ENCODE measurements at regions not wholly inside any gene's neighbourhood (a gene's known extent, or its start where the extent isn't known, plus 50 kb on each side); places are given as distances from the start of the nearest gene placed in this dataset.
"Not testable (repeated sequence)": the region's sequence is repeated elsewhere in the genome, so short reads cannot be mapped to it uniquely, and the experiment has no call there.

DNA sequence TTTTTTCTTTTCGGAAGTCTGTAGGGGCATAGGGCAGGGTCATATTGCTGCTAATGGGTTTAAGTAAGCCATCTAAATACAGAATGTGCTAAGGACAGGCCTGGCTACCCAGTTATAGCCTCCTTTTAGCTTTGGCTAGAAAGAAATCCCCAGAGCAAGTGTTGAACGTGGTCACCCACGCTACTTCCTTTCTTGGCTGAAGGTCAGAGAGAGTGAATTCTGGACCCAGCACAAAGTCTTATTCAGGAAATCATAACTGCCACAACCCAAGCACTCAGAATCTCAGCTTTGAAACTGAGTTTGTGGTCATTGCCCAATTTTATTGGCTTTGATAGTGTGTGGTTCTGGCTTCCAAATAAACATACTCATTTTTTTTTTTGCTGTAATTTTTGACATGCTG is 542.1 kb upstream of the ATP2B1 start:
- DNase-seq: no peak

DNA sequence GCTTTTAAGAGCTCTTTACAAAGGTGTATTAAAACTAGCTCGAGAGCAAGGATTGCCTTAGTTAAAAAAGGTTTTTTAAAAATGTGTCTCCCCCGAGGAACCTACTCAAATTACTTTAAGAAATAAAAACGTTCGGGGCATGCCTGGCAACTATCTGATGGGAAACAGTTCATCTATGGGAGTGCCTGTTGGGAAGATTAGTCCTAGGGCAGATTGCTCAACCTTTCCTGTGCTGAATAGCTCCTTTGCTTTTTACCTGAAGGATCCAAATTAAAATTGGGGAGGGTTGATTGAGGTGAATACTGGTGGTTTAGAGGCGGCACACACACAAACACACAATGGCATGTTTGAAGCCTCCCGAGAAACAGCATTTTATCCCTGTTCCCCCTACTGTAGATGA is 541.4 kb upstream of the ATP2B1 start:
- DNase-seq: no peak

DNA sequence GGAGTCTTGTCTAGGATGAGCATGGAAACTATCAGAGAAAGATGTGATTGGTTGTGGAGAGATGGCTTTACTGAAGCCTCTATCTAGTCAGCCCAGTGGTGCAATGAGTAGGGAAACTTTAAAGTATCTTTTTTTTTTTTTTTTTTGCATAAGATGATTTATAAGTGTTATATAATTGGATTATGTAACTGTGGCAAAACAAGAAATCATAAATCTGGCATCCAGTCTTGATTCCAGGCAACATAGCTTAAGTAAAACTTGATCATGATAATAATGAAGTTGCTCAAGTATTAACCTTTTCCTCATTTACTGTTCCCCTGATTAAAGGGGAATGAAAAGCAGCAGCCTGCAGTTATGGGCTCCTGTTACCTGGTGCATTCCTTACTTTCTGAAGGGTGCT is 538.0 kb upstream of the ATP2B1 start:
- DNase-seq: no peak

DNA sequence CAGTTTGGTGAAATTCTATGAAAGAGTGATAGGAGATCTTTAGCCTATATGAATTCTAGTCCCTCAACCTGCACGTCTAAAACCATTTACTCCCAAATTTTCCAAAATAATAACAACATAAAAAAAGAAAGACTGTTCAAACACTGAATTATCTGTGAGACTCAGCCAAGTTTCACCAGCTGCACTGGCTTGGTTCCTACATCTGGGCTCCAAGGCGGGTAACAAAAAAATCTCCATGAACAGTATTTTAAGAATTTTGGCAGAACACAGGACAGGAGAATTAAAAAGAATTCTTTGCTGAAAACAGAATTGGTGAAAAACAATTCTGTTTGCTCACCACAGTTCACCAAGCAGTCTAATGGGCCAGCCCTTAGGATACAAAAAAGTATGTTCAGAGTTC is 536.8 kb upstream of the ATP2B1 start:
- no peak for DNase-seq

DNA sequence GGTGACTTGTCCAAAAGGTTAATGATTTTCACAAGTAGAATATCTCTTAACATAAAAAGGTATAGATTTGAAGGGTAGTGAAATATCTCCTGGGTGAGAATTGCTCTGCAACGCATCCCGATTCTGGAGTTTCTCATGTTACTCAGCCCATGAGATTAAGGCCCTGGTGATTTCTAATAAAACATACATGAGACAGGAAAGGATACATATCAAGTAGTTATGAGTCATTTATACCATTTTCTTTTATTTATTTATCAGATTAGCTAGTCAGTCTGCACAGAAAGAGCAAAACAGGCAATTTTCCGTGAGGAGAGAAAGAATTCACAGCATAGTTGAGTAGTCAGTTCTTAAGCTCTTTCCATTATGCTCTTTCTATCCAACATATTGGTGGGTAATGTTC is 535.6 kb upstream of the ATP2B1 start:
- no peak for DNase-seq

DNA sequence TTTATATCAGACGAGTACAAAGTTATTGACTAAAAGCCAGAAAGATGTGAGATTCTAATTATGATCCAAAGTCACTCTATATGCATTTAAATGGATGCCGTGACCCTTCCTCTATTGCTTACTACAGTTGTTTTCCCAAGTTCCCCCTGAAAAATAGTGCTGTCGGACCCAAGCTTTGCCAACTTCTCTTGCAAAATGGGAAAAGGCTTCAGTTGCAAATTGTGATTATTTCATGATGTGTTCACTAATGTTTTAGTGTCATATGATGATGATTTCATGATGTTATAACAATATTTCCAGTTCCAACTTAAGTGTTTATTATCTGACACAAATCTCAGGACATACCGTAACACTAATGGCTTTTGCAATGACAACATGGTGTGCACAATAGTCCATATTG is 534.6 kb upstream of the ATP2B1 start:
- DNase-seq: no peak

DNA sequence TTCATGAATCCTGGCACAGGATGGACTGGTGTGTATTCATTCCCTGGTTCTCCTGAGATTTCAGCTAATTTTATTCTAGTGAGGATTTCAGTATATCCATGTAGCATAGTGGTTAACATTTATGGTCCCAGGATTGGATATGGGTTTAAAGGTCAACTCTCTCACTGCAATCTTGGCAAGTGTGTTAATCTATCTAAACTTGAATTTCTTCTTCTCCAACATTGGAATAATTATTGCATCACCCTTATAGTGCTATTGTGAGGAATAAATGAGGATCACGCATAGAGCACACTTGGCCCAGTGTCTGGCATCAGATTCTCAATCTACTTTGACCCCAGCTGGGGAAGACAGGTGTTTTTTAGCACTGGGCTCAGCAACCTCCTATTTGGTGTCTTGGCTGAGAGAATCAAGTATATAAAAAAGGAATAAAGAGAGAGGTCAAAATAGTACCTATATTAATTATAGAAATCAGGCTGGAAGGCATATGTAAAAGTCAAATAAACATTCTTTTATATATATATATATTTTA is 531.2 kb upstream of the ATP2B1 start:
- DNase-seq: no peak

DNA sequence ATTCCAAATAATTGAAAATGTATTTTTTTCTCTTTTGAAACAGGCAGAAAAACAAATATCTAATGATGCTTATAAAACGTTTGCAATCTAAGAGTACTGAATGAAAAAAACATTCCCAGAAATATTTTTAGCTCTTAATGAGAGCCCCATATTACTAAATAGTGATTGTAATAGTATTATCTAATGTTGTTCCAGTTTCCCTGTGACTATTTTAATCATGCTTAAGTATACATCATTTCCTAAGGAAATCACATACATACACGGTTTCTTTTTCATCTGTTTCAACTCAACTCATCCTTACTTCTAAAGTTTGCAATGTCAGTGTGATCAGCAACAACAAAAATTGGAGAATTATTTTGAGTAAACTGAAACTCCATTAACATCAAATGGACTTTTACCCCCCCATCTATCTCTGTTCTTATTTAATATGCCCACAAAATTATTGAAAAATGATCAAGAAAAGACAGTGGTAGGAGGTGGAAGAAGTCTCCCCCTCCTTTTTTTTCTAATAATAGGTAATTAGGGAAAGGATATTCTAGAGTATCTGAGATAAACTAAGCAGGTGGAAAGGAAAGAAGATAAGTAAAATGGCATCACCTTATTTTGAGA is 530.1 kb upstream of the ATP2B1 start:
- no peak for DNase-seq

DNA sequence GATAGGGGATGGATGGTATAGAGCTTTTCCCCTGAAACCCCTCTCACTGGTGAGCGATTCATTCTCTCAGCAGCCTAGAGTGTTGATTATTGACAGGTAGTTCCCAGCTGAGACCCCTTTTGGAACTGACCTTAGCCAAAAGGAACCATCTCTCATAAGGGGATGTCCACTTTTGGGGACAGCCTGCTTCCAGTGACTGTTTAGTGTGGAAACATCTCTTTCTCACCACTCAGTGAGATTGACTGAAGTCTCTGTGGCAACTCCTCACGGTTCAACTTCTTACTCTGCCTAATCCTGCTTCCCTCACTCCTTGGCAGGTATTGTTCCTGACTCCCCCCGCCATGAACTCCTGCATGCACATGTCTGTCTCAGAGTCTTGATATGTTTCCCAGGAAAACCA is 529.2 kb upstream of the ATP2B1 start:
- DNase-seq: no peak

DNA sequence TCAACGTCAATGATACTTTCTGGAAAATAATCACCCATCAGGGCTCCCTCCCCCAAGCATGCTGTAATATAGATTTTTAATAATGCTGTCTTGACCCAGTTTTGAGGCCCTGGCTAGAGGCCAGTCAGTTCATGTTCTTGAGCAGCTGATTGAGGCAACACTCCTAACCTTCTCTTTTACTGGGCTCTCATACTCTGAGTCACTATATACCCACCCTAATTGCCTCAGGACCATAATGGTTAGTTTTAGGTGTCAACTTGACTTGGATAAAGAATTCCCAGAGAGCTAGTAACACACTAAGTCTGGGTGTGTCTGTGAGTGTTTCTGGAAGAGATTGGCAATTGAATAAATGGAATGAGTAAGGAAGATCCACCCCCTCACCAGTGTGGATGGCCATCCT is 527.0 kb upstream of the ATP2B1 start:
- no peak for DNase-seq

DNA sequence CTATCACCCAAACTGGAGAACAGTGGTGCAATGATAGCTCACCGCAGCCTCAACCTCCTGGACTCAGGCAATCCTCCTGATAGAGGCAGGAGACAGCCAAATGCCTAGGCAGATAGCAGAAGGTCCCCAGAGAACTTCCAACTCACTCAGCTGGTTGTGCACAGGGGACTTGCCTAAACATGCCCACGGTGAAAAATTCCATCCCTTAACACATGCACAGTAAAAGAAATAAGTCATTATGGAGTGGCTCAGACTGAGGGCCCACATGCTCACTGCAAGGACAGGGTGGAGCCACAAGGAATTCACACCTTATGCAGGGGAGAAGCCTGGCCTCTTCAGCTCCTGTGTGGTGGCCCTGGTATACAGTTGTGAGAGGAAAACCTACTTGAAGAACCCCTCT is 525.8 kb upstream of the ATP2B1 start:
- DNase-seq: no peak

DNA sequence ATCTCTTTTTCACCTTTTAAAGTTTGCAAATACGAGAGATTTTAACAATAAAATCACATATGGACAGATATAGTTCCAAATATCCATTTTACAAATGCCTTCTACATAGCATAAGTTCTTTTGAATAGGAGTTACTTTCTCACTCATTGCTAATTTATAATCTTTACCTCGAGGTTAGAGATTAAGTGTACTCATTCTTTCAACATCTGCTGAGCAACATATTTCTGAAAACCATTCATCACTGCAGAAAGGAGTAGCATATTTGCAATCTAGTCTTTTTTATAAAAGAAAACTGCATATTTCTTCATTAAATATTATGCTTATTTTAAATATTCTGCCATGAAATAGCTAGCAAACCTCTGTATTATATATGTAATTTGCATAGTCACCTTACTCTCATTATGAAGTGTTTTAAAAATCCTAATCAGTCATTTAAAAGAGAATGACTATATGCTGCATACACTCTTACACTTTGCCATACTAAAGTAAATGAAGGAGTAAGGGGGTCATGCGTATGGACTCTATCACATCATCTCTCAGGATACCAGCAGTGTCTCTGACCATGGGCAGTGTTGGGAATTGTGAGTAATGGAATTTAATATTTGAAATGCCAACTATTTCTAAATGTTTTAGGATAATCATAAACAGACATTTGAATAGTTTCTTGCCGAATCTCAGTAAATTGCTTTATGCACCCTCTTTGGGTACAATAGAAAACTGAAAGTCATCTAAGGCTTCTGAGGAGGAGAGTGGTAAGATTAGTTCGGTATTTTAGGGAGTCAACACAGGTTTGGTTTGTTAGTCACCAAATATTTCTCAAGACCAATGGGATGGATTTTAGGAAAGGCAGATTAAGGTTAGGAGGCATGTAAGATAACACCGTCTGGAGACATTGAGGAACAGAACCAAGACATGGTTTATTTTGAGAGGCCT is 524.8 kb upstream of the ATP2B1 start:
- DNase-seq: no peak

DNA sequence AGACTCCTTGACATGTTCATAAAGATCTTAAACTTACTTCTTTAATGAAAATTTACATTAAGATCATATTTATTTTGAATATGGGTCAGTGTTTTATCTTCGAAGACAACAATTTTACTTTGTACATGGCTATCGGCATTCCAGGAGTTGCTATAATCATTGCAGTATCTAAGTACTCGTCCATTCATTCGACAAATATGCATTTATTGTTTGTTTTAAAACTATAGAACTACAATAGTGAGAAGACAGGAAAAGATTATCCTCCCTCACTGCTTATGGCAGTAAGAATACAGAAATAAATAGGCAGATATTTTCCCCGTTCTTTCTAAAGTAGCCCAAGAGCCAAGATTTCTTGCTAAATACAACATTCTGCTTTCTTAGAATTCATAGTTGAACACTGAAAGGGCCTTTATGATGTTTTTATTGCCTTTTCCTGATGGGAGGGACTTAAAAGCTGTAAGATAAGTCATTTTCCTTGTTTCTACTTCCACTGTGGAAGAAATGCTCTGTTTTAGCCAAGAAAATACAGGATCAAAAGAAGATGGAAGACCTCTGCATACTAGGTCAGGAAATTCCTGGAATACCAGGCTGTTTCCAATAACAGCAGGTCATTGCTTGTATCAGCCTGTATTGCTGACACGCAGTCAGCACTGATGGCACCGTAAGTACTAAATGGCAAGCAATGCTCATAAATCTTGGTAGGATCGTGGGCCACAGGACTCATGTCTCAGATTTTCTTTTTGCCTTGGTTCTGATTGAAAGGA is 521.0 kb upstream of the ATP2B1 start:
- no peak for DNase-seq

DNA sequence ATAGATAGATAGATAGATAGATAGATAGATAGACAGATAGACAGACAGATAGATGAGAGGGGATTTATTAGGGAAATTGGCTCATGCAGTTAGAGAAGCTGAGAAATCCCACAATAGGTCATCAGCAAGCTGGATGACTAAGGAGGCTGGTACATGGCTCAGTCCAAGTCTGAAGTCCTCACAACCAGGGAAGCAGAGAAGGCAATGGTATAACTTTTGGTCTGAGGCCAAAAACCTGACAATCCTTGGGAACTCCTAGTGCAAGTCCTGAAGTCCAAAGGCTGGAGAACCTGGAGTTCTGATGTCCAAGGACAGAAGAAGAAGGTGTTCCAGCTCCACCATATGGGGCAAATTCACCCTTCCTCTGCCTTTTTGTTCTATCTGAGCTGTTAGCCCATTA is 517.6 kb upstream of the ATP2B1 start:
- DNase-seq: no peak

DNA sequence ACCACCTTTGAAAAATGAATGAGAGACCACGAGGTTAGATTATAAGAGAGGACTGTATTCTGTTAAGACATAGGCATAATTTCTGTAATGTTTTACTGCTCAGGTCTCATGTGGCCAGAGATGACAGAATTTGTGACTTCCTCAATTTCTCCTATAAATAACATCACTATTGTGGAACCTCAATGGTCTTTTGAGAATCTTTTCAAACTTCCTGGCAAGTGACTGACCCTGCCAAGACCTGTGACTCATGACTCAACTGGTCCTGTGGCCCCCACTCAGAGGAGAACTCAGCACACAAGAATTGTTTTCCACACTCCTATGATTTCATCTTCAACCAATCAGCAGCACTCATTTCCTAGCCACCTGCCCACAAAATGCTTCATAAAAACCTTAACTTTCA is 508.2 kb upstream of the ATP2B1 start:
- no peak for DNase-seq

DNA sequence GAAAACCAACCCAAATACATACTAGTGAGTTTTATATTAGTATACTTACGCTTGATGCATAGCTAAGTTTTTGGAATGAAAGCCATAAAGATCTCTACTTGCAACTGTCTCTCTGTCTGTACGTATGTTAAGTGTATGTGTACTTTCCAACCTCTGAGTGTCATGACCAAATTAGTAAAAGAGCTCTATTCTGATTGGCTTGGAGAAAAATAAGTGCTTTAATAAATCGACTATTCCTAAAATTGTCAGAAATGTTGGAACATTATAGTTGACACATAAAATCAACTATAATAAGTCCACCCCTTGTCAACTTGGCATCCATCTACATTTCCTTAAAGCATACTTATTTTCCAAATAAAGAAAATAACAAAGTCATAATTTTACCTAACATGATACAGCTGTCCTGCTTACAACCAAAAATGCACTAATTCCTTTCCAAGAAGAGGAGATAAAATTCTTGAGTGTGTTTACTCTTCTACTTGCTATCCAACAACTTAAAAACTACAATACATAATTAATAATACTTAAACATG is 507.4 kb upstream of the ATP2B1 start:
- no peak for DNase-seq

DNA sequence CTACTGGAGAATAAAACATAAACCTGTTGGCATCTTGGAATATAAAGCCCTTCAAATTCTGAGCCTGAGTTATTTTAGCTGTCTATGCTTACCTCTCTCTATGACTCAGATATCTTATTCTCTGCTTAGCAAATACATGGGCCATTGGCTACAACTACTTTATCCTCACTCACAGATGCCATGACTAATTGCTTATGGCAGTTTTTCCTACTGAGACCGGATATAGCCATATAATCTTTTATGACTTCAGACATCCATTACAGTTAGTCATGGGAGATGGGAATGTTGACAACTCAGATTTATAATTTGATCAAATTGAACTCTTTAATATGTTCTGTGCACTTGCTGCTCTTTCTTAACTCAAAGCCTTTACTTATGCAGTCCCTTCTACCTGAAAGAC is 502.4 kb upstream of the ATP2B1 start:
- no peak for DNase-seq

DNA sequence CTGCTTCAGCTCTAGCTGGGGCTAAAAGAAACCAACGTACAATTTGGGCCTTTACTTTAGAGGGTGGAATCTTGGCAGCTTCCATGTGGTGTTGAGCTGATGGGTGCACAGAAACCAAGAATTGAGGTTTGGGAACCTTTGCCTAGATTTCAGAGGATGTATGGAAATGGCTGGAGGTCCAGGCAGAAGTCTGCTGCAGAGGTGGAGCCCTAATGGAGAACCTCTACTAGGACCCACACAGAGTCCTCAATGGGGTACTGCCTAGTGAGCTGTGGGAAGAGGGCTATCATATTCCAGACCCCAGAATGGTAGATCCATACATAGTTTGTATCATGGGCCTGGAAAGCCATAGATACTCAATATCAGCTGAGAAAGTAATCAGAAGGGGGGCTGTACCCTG is 500.4 kb upstream of the ATP2B1 start:
- DNase-seq: no peak

DNA sequence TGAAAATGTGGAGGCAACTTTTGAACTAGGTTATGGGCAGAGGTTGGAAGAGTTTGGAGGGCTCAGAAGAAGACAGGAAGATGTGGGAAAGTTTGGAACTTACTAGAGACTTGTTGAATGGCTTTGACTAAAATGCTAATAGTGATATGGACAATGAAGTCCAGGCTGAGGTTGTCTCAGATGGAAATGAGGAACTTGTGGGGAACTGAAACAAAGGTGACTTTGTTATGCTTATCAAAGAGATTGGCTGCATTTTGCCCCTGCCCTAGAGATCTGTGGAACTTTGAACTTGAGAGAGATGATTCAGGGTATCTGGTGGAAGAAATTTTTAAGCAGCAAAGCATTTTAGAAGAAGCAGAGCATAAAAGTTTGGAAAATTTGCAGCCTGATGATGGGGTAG is 499.7 kb upstream of the ATP2B1 start:
- not testable (repeated sequence) for DNase-seq

DNA sequence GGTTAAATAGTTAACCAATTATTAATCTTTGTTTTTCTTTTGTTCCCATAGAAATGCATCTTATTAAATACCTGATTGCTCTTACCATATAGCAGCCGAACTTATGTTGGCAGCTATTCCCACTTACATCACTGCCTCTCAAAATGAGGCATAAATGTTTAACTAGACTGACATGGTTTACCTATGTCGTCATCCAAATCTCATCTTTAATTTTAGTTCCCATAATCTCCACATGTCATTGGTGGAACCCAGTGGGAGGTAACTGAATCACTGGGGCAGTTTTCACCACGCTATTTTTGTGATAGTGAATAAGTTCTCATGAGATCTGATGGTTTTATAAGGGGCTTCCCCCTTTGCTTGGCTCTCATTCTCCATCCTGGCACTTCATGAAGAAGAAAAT is 499.2 kb upstream of the ATP2B1 start:
- DNase-seq: no peak

DNA sequence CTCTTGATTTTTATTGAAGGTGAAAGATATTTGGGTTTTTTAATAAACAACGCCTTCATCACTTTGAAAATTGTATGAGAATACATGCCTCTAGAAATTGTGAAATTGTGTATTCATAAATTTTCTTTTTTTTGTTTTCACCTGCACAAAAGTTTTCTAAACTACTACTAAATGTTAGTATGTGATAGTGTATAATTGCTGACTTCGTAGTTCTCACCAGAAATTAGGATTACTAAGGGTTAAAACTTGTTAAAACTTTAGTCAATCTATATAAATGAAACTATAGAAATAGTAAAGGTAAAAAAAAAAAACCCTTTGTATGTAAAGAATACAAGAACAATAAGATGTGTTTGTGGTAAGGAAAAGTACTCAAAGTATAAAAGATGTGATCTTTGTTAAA is 496.5 kb upstream of the ATP2B1 start:
- no peak for DNase-seq

DNA sequence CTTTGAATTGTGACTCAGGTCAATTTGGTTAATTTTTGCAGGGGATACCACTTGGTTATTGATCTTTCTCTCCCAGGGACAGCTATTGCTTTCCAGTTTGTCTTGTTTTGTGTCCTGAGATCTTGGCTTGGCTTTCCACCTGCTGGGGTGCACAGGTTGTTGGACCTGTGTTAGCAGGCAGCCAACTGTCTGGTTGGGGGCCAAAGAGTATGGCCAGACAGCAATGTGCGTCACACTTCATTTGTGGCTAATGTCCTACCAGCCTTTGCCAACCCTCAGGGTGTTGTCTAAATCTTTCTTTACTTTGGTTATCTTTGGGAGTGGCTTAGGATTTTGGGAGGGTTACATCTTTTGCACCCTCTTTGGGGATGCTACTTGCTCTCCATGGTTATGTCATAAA is 494.9 kb upstream of the ATP2B1 start:
- DNase-seq: no peak

DNA sequence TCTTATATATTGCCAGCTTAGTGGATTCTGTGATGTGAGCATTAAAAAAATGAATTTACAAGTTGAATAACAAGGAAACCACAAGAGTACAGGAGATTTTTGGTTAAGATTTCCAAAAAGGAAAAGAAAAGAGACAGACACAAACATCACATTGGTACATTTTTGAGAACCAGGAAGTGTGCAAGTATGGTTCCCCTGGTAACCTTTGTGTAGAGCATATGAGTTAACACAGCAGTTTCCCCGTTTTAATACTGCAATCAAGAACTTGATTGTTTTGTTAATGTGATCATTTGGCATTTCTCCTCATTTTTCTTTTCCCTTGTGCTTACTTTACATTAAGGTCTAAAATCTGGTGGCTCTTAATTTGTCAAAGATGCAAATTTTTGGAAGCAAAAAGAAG is 490.4 kb upstream of the ATP2B1 start:
- no peak for DNase-seq

DNA sequence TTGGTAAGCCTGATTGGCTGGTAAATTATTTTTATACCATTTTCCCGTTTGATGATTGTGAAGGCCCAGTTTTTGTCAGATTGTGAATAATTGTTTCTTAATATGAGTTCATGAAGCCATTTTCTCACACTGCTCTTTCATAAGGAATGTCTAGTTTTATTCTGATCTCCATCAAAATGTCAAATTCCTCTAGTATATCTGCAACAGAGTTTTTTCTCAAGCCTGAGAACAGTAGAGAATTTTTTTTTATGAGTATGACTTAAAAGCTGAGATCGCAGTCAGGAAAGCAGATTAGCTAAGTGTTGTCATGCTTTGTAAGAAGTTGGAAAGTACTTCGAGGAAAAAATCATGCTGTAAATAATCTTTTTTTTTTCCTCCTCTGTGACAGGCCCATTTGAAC is 484.9 kb upstream of the ATP2B1 start:
- no peak for DNase-seq

Data from NCI-H524 treated with DMSO at 0.1 percent for 48 hours (cell line).